Subcutaneous abdominal adipose tissue (tissue), 5 donors: ENCODE measurements at regions not wholly inside any gene's neighbourhood (a gene's known extent, or its start where the extent isn't known, plus 50 kb on each side); places are given as distances from the start of the nearest gene placed in this dataset.

Source experiments
- H3K27ac ChIP-seq: one replicate; pipeline ENCODE4 v1.7.0; 2013; ENCODE audit warnings: low read depth, mild to moderate bottlenecking, inconsistent platforms, low read length, moderate library complexity
- H3K27me3 ChIP-seq, 5 donors: one replicate each; pipeline ENCODE4 v1.7.0; 2013; ENCODE audit warnings: low read length in 5 of 5, inconsistent platforms in 1 of 5; ENCODE audit not compliant: control insufficient read depth in 5 of 5, insufficient read depth in 4 of 5
- H3K36me3 ChIP-seq, 5 donors: one replicate each; pipeline ENCODE4 v1.7.0; 2013; ENCODE audit warnings: low read length in 5 of 5; ENCODE audit not compliant: control insufficient read depth in 5 of 5, insufficient read depth in 5 of 5
- H3K4me1 ChIP-seq, 5 donors: one replicate each; pipeline ENCODE4 v1.7.0; 2013; ENCODE audit warnings: low read length in 5 of 5, mild to moderate bottlenecking in 3 of 5, moderate library complexity in 1 of 5; ENCODE audit not compliant: control insufficient read depth in 5 of 5, insufficient read depth in 5 of 5
- H3K4me3 ChIP-seq, 5 donors: one replicate each; pipeline ENCODE4 v1.7.0; 2013; ENCODE audit warnings: low read length in 5 of 5, low read depth in 1 of 5
- H3K9ac ChIP-seq, 5 donors: one replicate each; pipeline ENCODE4 v1.7.0; 2013; ENCODE audit warnings: low read length in 5 of 5, mild to moderate bottlenecking in 4 of 5, moderate library complexity in 3 of 5
- H3K9me3 ChIP-seq, 5 donors: one replicate each; pipeline ENCODE4 v1.7.0; 2013; ENCODE audit warnings: low read length in 5 of 5; ENCODE audit not compliant: control insufficient read depth in 5 of 5
- donor health status: healthy.
- donor health status: healthy.
- donor health status: healthy.
- donor health status: healthy.
- donor health status: healthy.

DNA sequence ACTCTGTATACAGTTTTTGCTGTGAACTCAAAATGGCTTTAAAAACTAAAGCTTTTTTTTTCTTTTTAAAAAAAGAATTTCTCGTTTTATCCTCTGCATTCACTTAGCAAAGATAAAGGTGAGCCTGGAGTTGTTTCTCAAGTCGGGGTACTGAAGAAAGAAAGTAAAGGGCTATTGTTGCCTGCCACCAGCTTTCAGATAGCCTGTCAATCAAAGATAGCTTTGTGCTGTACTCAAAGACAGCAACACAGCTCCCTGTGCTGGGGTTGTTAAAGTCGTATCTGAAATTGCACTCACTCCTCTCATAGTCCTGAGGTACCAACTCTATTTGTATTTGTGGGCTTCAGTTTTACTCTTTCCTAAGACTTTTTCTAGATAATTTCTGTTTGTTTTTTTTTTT is 710.1 kb upstream of the ID4 start:
- Histone ChIP-seq H3K4me1 (no peaks in the 10 kb centered on the region), H3K9me3 (no peaks in the 10 kb centered on the region), H3K4me3 (no peak overlapping the region), H3K27ac (no peak overlapping the region), H3K9ac (no peak overlapping the region), H3K36me3 (no peaks in the 10 kb centered on the region), H3K27me3 (no peaks in the 10 kb centered on the region)

DNA sequence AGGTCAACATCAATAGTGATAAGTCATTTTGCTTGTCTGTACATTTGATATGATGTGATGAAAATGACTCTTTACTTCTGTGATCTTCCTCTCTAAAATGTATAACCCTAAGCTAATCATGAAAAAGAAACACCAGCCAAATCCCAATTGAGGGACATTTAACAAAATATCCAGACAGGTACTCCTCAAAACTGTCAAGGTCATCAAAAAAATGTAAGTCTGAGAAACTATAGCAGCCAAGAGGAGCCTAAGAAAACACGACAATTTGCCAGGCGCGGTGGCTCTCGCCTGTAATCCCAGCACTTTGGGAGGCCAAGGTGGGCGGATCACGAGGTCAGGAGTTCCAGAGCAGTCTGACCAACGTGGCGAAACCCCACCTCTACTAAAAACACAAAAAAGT is 708.5 kb upstream of the ID4 start:
- H3K9me3 ChIP-seq, result no peaks in the 10 kb centered on the region
- no peaks in the 10 kb centered on the region for H3K36me3 ChIP-seq
- H3K9ac ChIP-seq, result no peak overlapping the region
- no peak overlapping the region for H3K27ac ChIP-seq
- no peaks in the 10 kb centered on the region for H3K27me3 ChIP-seq
- H3K4me1 ChIP-seq, result no peaks in the 10 kb centered on the region
- H3K4me3 ChIP-seq, result no peak overlapping the region

DNA sequence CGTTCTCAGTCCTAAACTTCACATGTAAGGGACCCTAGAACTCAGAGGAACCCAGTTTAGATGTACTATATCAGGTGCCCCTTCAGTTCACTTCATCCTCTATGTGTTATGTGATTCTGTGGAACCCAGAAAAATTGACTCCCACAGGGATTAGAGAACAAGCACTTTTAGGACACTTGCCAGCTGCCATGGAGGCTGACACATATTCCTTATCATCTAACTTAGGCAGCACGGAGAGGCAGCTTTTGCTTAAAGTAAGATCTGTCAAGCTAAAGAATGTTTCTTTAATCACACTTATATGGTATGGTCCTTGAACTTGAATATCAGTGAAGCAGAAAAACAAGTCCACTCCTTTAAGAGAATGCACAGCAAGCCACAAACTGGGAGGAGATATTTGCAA is 701.5 kb upstream of the ID4 start:
- Histone ChIP-seq H3K27me3 (no peaks in the 10 kb centered on the region), H3K36me3 (no peaks in the 10 kb centered on the region), H3K27ac (no peak overlapping the region), H3K4me3 (no peak overlapping the region), H3K9ac (no peak overlapping the region), H3K4me1 (no peaks in the 10 kb centered on the region), H3K9me3 (no peaks in the 10 kb centered on the region)

DNA sequence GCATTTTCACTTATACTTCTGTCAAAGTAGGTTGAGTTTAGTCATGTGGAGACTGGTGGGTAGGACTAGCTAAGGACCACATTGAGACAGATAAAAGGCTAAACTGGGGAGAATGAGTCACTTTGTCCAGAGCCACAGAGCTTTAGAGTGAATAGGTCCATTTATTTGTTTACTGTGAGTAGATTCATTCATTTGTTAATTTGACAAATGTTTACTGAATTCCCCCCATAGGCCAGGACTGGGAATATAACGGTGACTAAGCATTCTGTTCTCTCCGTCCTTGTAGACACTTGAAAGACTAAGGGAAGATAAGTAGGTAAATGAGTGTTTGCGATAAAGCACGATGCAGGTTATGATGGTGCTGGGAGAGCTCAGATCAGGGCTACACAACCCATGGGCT is 699.7 kb upstream of the ID4 start:
- Histone ChIP-seq H3K27me3 (no peaks in the 10 kb centered on the region), H3K9ac (no peak overlapping the region), H3K4me1 (no peaks in the 10 kb centered on the region), H3K4me3 (no peak overlapping the region), H3K27ac (no peak overlapping the region), H3K36me3 (no peaks in the 10 kb centered on the region), H3K9me3 (no peaks in the 10 kb centered on the region)

DNA sequence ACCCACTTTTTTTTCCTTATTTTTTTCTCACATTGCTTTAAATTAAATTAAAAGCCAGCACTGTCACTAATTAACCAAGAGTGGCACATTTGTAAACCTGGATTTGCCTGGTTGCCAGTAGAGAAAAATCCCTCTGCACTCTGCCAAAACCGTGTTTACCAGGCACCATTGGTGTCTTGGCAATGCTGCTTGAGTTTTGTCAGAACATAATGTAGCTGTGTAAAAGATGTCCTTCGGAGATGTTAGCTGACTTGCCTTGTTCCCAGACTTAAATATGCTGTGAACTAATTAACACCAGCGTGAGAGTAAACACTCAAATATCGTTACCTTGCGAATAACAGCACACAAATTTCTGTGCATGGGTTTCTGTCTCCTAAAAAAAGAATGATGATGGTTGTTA is 694.9 kb upstream of the ID4 start:
- Histone ChIP-seq H3K36me3 (no peaks in the 10 kb centered on the region), H3K27ac (no peak overlapping the region), H3K4me1 (no peaks in the 10 kb centered on the region), H3K9me3 (no peaks in the 10 kb centered on the region), H3K9ac (no peak overlapping the region), H3K27me3 (no peaks in the 10 kb centered on the region), H3K4me3 (no peak overlapping the region)

DNA sequence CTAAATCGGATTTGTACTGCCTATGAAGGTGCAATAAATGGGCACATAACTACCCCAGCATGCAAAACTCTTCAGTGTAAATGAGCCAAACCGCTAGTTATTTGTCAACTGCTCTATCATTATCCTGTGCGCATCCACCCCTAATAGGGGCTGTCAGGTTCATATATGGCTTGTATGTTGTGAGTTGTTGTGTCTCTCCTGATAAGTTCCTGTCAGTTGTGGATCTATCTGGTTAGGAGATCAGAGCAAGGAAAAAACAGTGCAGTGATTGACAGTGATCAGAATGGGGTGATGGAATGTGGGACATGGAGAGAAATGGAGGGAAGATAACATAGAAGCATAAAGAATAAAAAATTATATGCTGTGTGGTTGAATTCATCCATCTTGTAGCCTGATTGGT is 686.9 kb upstream of the ID4 start:
- Histone ChIP-seq H3K36me3 (no peaks in the 10 kb centered on the region), H3K27me3 (no peaks in the 10 kb centered on the region), H3K9ac (no peak overlapping the region), H3K27ac (no peak overlapping the region), H3K4me3 (no peak overlapping the region), H3K4me1 (peaks cover 0 to 7% (median 0%) of the 10 kb centered on the region in 5 donors), H3K9me3 (no peaks in the 10 kb centered on the region)

DNA sequence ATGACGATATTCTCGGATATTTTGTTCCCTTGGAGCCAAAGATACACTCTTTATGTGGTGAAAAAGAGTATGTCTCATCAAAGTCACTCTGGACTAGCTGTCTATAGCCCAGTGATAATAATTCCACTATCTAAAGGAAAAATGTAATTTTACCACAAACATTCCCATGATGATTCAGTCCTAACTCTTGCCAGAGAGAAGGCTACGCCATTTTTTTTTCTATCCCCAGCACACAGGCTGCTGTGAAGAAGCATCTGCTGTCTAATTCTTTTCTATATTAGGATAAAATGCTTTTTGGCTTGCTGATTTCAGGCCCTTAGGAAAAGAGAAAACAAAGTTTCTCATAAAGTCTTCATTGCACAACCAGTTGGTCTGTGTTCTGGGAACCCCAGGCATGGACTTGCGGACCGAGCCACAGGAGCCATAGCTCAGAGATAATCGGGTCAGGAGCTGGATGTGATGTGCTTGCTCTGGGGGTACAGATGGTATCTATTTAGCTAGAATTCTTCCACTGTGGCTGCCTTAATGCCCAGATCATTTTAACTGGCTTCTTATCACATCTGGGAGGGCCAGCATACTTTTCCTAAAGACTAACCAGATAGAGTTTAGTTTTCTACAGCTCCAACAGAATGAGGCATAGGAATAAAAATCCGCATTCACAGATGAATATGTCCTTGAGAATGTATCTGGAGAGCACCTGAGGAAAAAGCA is 683.7 kb upstream of the ID4 start:
- Histone ChIP-seq H3K27me3 (no peaks in the 10 kb centered on the region), H3K27ac (no peak overlapping the region), H3K36me3 (no peaks in the 10 kb centered on the region), H3K4me1 (peaks cover 0 to 7% (median 0%) of the 10 kb centered on the region in 5 donors), H3K9ac (no peak overlapping the region), H3K9me3 (no peaks in the 10 kb centered on the region), H3K4me3 (no peak overlapping the region)

DNA sequence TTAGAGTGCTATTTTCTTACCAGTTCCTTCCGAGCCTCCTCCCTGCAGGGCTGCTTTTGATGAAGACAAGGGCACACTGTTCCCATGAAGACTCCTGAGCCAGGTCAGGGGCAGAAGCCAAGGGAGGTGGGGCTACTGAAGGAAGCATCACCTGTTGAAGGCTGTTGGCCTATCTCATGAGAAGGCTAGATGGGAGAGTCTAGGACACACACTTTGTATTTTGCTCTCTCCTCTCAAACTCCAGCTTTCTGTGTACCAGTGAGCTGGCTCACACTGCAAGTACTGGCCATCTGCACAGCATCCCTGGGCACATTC is 683.2 kb upstream of the ID4 start:
- no peak overlapping the region for H3K4me3 ChIP-seq
- H3K4me1 ChIP-seq, result peaks cover 0 to 7% (median 0%) of the 10 kb centered on the region in 5 donors
- H3K27ac ChIP-seq, result no peak overlapping the region
- H3K9me3 ChIP-seq, result no peaks in the 10 kb centered on the region
- H3K27me3 ChIP-seq, result no peaks in the 10 kb centered on the region
- no peaks in the 10 kb centered on the region for H3K36me3 ChIP-seq
- no peak overlapping the region for H3K9ac ChIP-seq

DNA sequence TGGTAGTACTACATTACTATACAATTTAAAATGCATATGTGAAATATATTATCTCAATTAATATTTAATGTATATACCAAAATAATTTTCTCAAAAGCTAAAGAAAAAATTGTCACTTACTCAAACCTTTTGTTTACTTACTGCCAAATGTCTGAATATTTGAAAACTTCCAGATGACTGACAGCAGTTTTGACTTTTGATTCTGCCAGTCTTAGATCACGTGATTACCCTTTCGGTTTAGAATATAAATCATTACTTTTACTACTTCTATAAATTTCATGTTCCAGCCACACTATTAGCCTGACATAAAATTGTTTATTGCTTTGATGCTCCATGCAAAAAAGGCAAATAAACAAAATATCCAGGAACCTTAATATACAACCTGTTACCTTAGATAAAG is 680.7 kb upstream of the ID4 start:
- Histone ChIP-seq H3K9ac (no peak overlapping the region), H3K4me3 (no peak overlapping the region), H3K27me3 (no peaks in the 10 kb centered on the region), H3K36me3 (no peaks in the 10 kb centered on the region), H3K4me1 (peaks cover 0 to 7% (median 0%) of the 10 kb centered on the region in 5 donors), H3K9me3 (no peaks in the 10 kb centered on the region), H3K27ac (no peak overlapping the region)

DNA sequence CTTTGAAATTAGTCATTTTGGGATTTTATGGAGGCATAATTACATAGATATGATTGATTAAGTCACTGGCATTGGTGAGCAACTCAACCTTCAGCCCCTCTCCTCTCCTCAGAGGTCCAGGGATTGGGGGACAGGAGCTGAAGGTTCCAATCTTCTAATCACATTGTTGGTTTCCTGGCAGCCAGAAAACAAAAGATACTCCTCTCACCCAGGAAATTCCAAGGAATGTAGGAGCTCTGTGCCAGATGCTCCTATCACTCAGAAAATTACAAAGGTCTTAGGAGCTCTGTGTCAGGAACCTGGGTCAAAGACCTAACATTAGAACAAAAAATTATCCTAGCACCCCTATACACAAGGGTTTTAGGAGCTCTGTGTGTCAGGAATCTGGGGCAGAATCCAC is 679.7 kb upstream of the ID4 start:
- H3K27ac ChIP-seq, result no peak overlapping the region
- no peak overlapping the region for H3K4me3 ChIP-seq
- no peaks in the 10 kb centered on the region for H3K36me3 ChIP-seq
- H3K9ac ChIP-seq, result no peak overlapping the region
- H3K27me3 ChIP-seq, result no peaks in the 10 kb centered on the region
- no peaks in the 10 kb centered on the region for H3K9me3 ChIP-seq
- peaks cover 0 to 7% (median 0%) of the 10 kb centered on the region in 5 donors for H3K4me1 ChIP-seq

DNA sequence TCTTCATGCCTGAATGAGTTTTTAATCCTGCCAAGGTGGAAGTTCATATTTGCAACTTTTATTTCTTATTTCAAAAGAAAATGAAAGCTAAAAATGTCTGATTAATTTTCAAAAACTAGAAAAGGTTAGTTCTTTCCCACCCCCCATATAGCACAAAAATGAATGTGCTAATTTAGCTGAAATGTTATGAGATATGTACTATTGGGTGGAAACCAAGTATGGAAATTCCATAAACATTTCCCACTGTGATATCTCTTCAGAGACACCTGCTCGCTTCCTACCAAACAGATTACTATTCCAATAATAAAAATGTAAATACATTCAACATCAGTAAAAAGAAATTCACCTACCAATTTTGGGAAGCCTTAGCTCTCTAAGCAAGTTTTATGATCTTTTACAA is 678.6 kb upstream of the ID4 start:
- Histone ChIP-seq H3K9me3 (no peaks in the 10 kb centered on the region), H3K4me3 (no peak overlapping the region), H3K9ac (no peak overlapping the region), H3K36me3 (no peaks in the 10 kb centered on the region), H3K4me1 (peaks cover 0 to 6% (median 0%) of the 10 kb centered on the region in 5 donors), H3K27me3 (no peaks in the 10 kb centered on the region), H3K27ac (no peak overlapping the region)
